ENCODE measurements at regions not wholly inside any gene's neighbourhood (a gene's known extent, or its start where the extent isn't known, plus 50 kb on each side); places are given as distances from the start of the nearest gene placed in this dataset.

GRCh38 chr14:101002738-101003137 lies 99.2 kb upstream of the RTL1 start:
- no peak for TF ChIP-seq CTCF (conservative IDR thresholded peaks at IDR 0.05; ENCODE audit: low read depth, low read length)
- TF ChIP-seq EZH2 (IDR thresholded peaks at IDR 0.05; ENCODE audit: borderline replicate concordance, low read depth, low read length, poor library complexity, severe bottlenecking) = no peak

Measured in A673 (cell line).